ENCODE measurements at regions not wholly inside any gene's neighbourhood (a gene's known extent, or its start where the extent isn't known, plus 50 kb on each side); places are given as distances from the start of the nearest gene placed in this dataset.

DNA sequence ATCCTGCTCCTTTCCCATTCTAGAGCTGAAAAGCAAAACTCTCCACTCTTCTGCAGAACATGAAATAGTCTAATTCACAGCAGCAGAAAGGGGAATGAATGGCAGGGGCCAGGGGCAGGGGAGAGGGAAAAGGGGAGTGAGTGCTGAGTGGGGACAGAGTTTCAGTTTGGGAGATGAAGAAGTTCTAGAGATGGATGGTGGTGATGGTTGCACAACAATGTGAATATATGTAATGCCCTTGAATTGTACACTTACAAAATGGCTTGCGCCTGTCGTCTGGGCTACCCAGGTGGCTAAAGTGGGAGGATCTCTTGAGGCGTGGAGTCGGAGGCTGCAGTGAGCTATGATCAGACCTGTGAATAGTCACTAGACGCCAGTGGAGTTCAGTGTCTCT lies 78.5 kb upstream of the MEF2A start:
- H4K5ac ChIP-seq (ENCODE audit: insufficient read length, low read depth, low read length) = no peak overlapping the region
- no peak overlapping the region for H3K23ac ChIP-seq (ENCODE audit: insufficient read length)
- peak overlapping the region; percentile 69 to 81 for H3K4me2 ChIP-seq (ENCODE audit: insufficient read depth in 1 of 2, low read depth in 2 of 2, low read length in 2 of 2)
- CTCF ChIA-PET (ENCODE audit: partially characterized antibody) = interaction anchor here (0.9 to 1.3 kb wide), 3 partner anchors 17 to 200 kb away, joined by 3 read pairs; no protein-coding TSS in a partner anchor
- peaks cover 5 to 16% (median 10%) of the 10 kb centered on the region in 4 experiments for H3K4me1 ChIP-seq (replicated peaks in 1 of 4; ENCODE audit: control insufficient read depth in 3 of 4, insufficient read depth in 4 of 4, low read length in 3 of 4)
- no peak overlapping the region for H2BK5ac ChIP-seq (ENCODE audit: low read depth, low read length)
- peaks cover 0 to 7% (median 5%) of the 10 kb centered on the region in 4 experiments; a peak in 5 of 7 replicates for H3K27me3 ChIP-seq (replicated peaks in 1 of 4; ENCODE audit: control insufficient read depth in 3 of 4, extremely low read depth in 1 of 4, insufficient read depth in 3 of 4, low read length in 3 of 4)
- POLR2A ChIA-PET (ENCODE audit: partially characterized antibody) = no interaction called here
- no peak for DNase-seq (ENCODE audit: low read depth in 1 of 2, low spot score in 2 of 2)
- WGBS, 2 experiments (ENCODE audit: extremely low coverage in 1 of 2, insufficient coverage in 1 of 2, insufficient read length in 1 of 2, insufficient replicate concordance in 2 of 2, low coverage in 1 of 2, low lambda C conversion rate in 2 of 2, missing lambda C conversion rate in 1 of 2) = 94% methylated on average over 5 of the region's 5 CpGs; no CpG with 5 or more reads in 1 of the 2 experiments
- H2AFZ ChIP-seq (ENCODE audit: low read length) = no peak overlapping the region
- no peak overlapping the region for H3K14ac ChIP-seq (ENCODE audit: insufficient read length)
- no peaks in the 10 kb centered on the region for H4K20me1 ChIP-seq (replicated peaks in 1 of 2; ENCODE audit: control insufficient read depth in 1 of 2, insufficient read depth in 2 of 2, low read length in 2 of 2)
- H4K91ac ChIP-seq (replicated peaks; ENCODE audit: insufficient read length, low read length) = no peak overlapping the region
- no peak for FAIRE-seq
- H2AK5ac ChIP-seq (ENCODE audit: low read depth, low read length) = no peak overlapping the region
- H3K36me3 ChIP-seq (ENCODE audit: control insufficient read depth in 2 of 4, insufficient read depth in 4 of 4, low read length in 3 of 4) = no peaks in the 10 kb centered on the region
- no peak overlapping the region for H2BK20ac ChIP-seq (ENCODE audit: low read length)
- H3K27ac ChIP-seq (ENCODE audit: low read depth, low read length) = no peak overlapping the region
- H3K23me2 ChIP-seq (ENCODE audit: low read depth, low read length) = peaks cover 12% of the 10 kb centered on the region; the same call in 1 of the 2 replicates
- no peak overlapping the region for H3K9ac ChIP-seq (replicated peaks in 1 of 4; ENCODE audit: extremely low read depth in 1 of 4, low read depth in 3 of 4, low read length in 3 of 4)
- H2BK15ac ChIP-seq (ENCODE audit: low read length) = no peak overlapping the region
- H3K4me3 ChIP-seq (ENCODE audit: extremely low read depth in 1 of 4, insufficient read depth in 2 of 4, low read depth in 3 of 4, low read length in 4 of 4) = peak overlapping the region in 2 of 4 experiments; percentile 51 to 56; a peak in 4 of 8 replicates
- H3K18ac ChIP-seq (ENCODE audit: extremely low read depth, low read length) = no peak overlapping the region
- H3K9me3 ChIP-seq (ENCODE audit: insufficient read depth in 2 of 2, low read depth in 1 of 2, low read length in 1 of 2) = no peaks in the 10 kb centered on the region
- H2BK12ac ChIP-seq (ENCODE audit: low read depth, low read length) = no peak overlapping the region; the same call in 1 of the 2 replicates
- H3K56ac ChIP-seq (replicated peaks; ENCODE audit: insufficient read length, low read depth, low read length) = no peak overlapping the region
- no peak overlapping the region for H3K4ac ChIP-seq (replicated peaks; ENCODE audit: insufficient read length, low read depth, low read length)
- H3K79me1 ChIP-seq (ENCODE audit: low read depth, low read length) = no peaks in the 10 kb centered on the region
- H3K79me2 ChIP-seq (ENCODE audit: control insufficient read depth in 1 of 2, insufficient read depth in 2 of 2, low read length in 2 of 2) = no peaks in the 10 kb centered on the region
- H2BK120ac ChIP-seq (replicated peaks; ENCODE audit: low read depth, low read length) = no peak overlapping the region
- H4K8ac ChIP-seq (ENCODE audit: extremely low read depth, insufficient read depth, low read length) = no peak overlapping the region
- no peak for TF ChIP-seq BACH1 (IDR thresholded peaks at IDR 0.05; ENCODE audit: low read length)
- no peak for TF ChIP-seq RNF2 (IDR thresholded peaks at IDR 0.05; ENCODE audit: borderline replicate concordance, low read depth, low read length, missing control alignments, poor library complexity, severe bottlenecking)
- no peak for TF ChIP-seq CHD1 (IDR thresholded peaks at IDR 0.05; ENCODE audit: low read depth, low read length)
- TF ChIP-seq BCL11A (IDR thresholded peaks at IDR 0.05; ENCODE audit: low read depth in 2 of 2, low read length in 2 of 2) = no peak
- TF ChIP-seq, protein P1, sequence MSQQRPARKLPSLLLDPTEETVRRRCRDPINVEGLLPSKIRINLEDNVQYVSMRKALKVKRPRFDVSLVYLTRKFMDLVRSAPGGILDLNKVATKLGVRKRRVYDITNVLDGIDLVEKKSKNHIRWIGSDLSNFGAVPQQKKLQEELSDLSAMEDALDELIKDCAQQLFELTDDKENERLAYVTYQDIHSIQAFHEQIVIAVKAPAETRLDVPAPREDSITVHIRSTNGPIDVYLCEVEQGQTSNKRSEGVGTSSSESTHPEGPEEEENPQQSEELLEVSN (IDR thresholded peaks at IDR 0.05) = no peak
- no peak for TF ChIP-seq SIX5 (IDR thresholded peaks at IDR 0.05; ENCODE audit: low read depth, low read length)
- TF ChIP-seq EZH2 (IDR thresholded peaks at IDR 0.05; ENCODE audit: low read depth, low read length, severe bottlenecking) = no peak
- no peak for TF ChIP-seq CEBPB (IDR thresholded peaks at IDR 0.05; ENCODE audit: low read depth, low read length)
- no peak for TF ChIP-seq KDM5A (IDR thresholded peaks at IDR 0.05; ENCODE audit: low read length)
- no peak for TF ChIP-seq POLR2A (IDR thresholded peaks at IDR 0.05; ENCODE audit: control extremely low read depth in 1 of 2, low read depth in 2 of 2, low read length in 2 of 2)
- no peak for TF ChIP-seq ASH2L (IDR thresholded peaks at IDR 0.05; ENCODE audit: low read length)
- TF ChIP-seq POU5F1 (IDR thresholded peaks at IDR 0.05; ENCODE audit: low read depth, low read length) = no peak
- no peak for TF ChIP-seq CBX5 (IDR thresholded peaks at IDR 0.05; ENCODE audit: low read depth, low read length)
- TF ChIP-seq MAFK (IDR thresholded peaks at IDR 0.05; ENCODE audit: low read depth, low read length) = no peak
- TF ChIP-seq SIRT6 (IDR thresholded peaks at IDR 0.05; ENCODE audit: low read length) = no peak
- no peak for TF ChIP-seq RFX5 (IDR thresholded peaks at IDR 0.05; ENCODE audit: borderline replicate concordance, low read depth, low read length)

Measured in H1 (cell line).